Fibroblast of lung (primary cell): ENCODE measurements at regions not wholly inside any gene's neighbourhood (a gene's known extent, or its start where the extent isn't known, plus 50 kb on each side); places are given as distances from the start of the nearest gene placed in this dataset.
A peak's percentile ranks its signal among the peaks of the same experiment; 100 is the strongest.
"Not testable (repeated sequence)": the region's sequence is repeated elsewhere in the genome, so short reads cannot be mapped to it uniquely, and the experiment has no call there.

Experiments used
- DNase-seq, 2 donors: peaks; one replicate each; pipeline versions ENCODE4 v3.0.0 to v3.0.0-alpha.2; 2010; ENCODE audit warnings: low read depth in 2 of 2
- H2AFZ ChIP-seq: 2 replicates; pipeline ENCODE4 v1.5.1; 2012; ENCODE audit warnings: low read length, control low read depth, inconsistent platforms
- H3K27ac ChIP-seq: 2 replicates; pipeline ENCODE4 v1.5.1; 2011; ENCODE audit warnings: low read length, control low read depth; ENCODE audit not compliant: insufficient read depth
- H3K27me3 ChIP-seq: 2 replicates; pipeline ENCODE4 v1.5.1; 2011; ENCODE audit warnings: mild to moderate bottlenecking, low read length; ENCODE audit not compliant: control insufficient read depth, insufficient read depth
- H3K36me3 ChIP-seq: 2 replicates; pipeline ENCODE4 v1.5.1; 2011; ENCODE audit warnings: low read length; ENCODE audit not compliant: control insufficient read depth, insufficient read depth
- H3K4me1 ChIP-seq: 2 replicates; pipeline ENCODE4 v1.5.1; 2011; ENCODE audit warnings: low read length; ENCODE audit not compliant: control insufficient read depth, insufficient read depth; ENCODE audit errors: extremely low read depth
- H3K4me2 ChIP-seq: 2 replicates; pipeline ENCODE4 v1.5.1; 2011; ENCODE audit warnings: low read length, control low read depth; ENCODE audit not compliant: insufficient read depth; ENCODE audit errors: extremely low read depth
- H3K4me3 ChIP-seq, 4 experiments: fragments of 200-600 bp in 1 of 4; sonication (generic) in 1 of 4; replicated peaks in 1 of 4; 2 replicates each; pipeline ENCODE4 v1.5.1; 2011 to 2016; ENCODE audit warnings: low read length in 4 of 4, low read depth in 3 of 4, mild to moderate bottlenecking in 3 of 4, control low read depth in 2 of 4, inconsistent platforms in 1 of 4, mixed read lengths in 1 of 4; ENCODE audit not compliant: insufficient read depth in 1 of 4; ENCODE audit errors: control extremely low read depth in 1 of 4
- H3K79me2 ChIP-seq: 2 replicates; pipeline ENCODE4 v1.5.1; 2012; ENCODE audit warnings: mild to moderate bottlenecking, low read length, inconsistent platforms; ENCODE audit not compliant: control insufficient read depth, insufficient read depth
- H3K9ac ChIP-seq: 2 replicates; pipeline ENCODE4 v1.5.1; 2011; ENCODE audit warnings: mild to moderate bottlenecking, low read length, control low read depth; ENCODE audit not compliant: insufficient read depth
- H3K9me3 ChIP-seq: 2 replicates; pipeline ENCODE4 v1.5.1; 2012; ENCODE audit warnings: low read depth, low read length; ENCODE audit not compliant: control insufficient read depth, insufficient read depth
- H4K20me1 ChIP-seq: 2 replicates; pipeline ENCODE4 v1.5.1; 2011; ENCODE audit warnings: low read length; ENCODE audit not compliant: control insufficient read depth, insufficient read depth; ENCODE audit errors: extremely low read depth
- EZH2 ChIP-seq: IDR thresholded peaks from 2 replicates; pipeline ENCODE4 v1.5.1; 2012; ENCODE audit warnings: low read length, control low read depth, mild to moderate bottlenecking; ENCODE audit errors: missing control alignments
- TF ChIP-seq, protein P1 (sequence below), 2 donors: IDR thresholded peaks in 1 of 2; conservative IDR thresholded peaks in 1 of 2; 1 replicate in 1 of 2; 2 replicates in 1 of 2; pipeline ENCODE4 v1.5.1; 2011 to 2012; ENCODE audit warnings: low read length in 2 of 2, control low read depth in 1 of 2, inconsistent platforms in 1 of 2, low read depth in 1 of 2, mild to moderate bottlenecking in 1 of 2

DNA sequence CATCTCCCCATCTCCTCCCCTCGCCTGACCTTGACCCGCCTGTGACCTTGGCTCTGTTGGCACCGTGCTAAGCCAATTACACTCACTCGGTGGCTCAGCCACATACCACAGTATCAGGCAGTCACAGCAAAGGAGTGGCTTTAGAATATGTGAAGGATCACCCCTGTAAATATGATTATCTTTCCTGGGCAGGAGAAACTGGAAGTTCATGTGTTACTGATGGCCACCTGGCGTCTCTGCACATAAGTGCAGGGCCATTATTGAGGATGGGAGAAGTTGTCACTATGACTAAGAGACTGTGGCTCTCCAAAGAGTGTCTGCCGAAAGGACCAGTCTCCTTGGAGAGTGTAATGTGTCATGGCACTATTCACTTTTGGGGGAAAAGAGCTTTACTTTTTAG lies 116.9 kb upstream of the S1PR3 start:
- no peaks in the 10 kb centered on the region for H3K79me2 ChIP-seq
- no peaks in the 10 kb centered on the region for H3K36me3 ChIP-seq
- H3K27me3 ChIP-seq: no peaks in the 10 kb centered on the region
- no peak overlapping the region for H2AFZ ChIP-seq
- no peak overlapping the region for H3K9ac ChIP-seq
- DNase-seq: peak in 1 of 2 donors; percentile 29
- H3K4me2 ChIP-seq: no peak overlapping the region
- H3K4me1 ChIP-seq: no peaks in the 10 kb centered on the region
- H4K20me1 ChIP-seq: no peaks in the 10 kb centered on the region
- no peak for TF ChIP-seq EZH2
- H3K4me3 ChIP-seq: no peak overlapping the region
- H3K9me3 ChIP-seq: no peaks in the 10 kb centered on the region
- no peak overlapping the region for H3K27ac ChIP-seq

DNA sequence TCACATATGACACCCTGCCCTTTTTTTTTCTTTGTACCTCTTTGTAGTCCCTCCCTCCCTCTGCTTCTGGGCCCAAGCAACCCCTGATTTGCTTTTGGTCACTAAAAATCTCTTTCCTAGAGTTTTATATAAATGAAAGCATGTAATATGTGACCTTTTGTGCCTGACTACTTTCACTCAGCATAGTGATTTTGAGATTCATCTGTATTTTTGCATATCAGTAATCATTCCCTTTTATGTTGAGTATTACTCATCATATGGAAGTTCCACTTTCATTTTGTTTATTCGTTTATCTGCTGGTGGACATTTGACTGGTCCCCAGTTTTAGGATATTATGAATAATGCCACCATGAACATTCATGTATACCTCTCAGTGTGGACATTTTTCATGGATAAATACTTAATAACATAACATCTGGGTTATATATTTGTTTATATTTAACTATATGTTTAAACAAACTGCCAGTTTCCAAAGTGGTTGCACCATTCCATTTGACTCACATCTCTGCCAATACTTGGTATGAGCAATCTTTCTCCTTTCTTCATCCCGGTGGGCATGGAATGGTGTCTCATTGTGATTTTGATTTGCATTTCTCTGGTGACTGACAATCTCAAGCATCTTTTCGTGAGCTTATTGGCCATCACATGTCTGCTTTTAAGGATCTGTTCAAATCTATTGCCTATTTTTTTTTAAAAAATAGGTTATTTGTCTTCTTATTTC lies 115.7 kb upstream of the S1PR3 start:
- H3K4me1 ChIP-seq: no peaks in the 10 kb centered on the region
- no peak overlapping the region for H3K9ac ChIP-seq
- no peaks in the 10 kb centered on the region for H3K36me3 ChIP-seq
- H3K27me3 ChIP-seq: no peaks in the 10 kb centered on the region
- H2AFZ ChIP-seq: no peak overlapping the region
- H3K4me2 ChIP-seq: no peak overlapping the region
- no peaks in the 10 kb centered on the region for H3K79me2 ChIP-seq
- no peak for DNase-seq
- H3K9me3 ChIP-seq: no peaks in the 10 kb centered on the region
- H3K27ac ChIP-seq: no peak overlapping the region
- H3K4me3 ChIP-seq: no peak overlapping the region
- TF ChIP-seq EZH2: no peak
- TF ChIP-seq, protein P1, sequence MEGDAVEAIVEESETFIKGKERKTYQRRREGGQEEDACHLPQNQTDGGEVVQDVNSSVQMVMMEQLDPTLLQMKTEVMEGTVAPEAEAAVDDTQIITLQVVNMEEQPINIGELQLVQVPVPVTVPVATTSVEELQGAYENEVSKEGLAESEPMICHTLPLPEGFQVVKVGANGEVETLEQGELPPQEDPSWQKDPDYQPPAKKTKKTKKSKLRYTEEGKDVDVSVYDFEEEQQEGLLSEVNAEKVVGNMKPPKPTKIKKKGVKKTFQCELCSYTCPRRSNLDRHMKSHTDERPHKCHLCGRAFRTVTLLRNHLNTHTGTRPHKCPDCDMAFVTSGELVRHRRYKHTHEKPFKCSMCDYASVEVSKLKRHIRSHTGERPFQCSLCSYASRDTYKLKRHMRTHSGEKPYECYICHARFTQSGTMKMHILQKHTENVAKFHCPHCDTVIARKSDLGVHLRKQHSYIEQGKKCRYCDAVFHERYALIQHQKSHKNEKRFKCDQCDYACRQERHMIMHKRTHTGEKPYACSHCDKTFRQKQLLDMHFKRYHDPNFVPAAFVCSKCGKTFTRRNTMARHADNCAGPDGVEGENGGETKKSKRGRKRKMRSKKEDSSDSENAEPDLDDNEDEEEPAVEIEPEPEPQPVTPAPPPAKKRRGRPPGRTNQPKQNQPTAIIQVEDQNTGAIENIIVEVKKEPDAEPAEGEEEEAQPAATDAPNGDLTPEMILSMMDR (conservative IDR thresholded peaks at IDR 0.05 in 1 of 2, IDR thresholded peaks at IDR 0.05 in 1 of 2; ENCODE audit: low read depth in 1 of 2, low read length in 2 of 2): no peak
- no peaks in the 10 kb centered on the region for H4K20me1 ChIP-seq

DNA sequence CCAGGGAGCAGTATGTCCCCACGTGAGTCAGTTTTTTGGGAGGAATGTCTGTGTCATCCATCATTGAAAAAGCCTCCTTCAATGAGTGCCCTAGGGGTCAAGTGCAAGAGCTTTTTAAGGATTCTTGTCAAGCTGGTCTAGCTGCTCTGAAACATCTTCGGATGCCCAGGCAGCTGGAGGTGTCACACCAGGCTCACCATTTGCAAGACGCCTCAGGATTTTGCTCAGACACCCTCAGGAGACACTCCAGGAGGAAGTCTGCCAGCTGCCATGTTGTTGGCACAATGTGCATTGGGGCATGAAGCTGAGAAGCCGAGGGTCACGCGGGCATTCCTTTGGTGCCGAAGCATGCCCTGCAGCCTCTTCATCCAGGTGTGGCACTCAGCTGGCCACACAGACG lies 111.1 kb upstream of the S1PR3 start:
- Histone ChIP-seq H2AFZ (no peak overlapping the region), H3K4me2 (no peak overlapping the region), H4K20me1 (no peaks in the 10 kb centered on the region), H3K9ac (no peak overlapping the region), H3K9me3 (no peaks in the 10 kb centered on the region), H3K4me1 (no peaks in the 10 kb centered on the region), H3K27ac (no peak overlapping the region), H3K36me3 (no peaks in the 10 kb centered on the region), H3K4me3 (no peak overlapping the region), H3K79me2 (no peaks in the 10 kb centered on the region), H3K27me3 (no peaks in the 10 kb centered on the region)
- no peak for TF ChIP-seq EZH2
- TF ChIP-seq, protein P1 (conservative IDR thresholded peaks at IDR 0.05 in 1 of 2, IDR thresholded peaks at IDR 0.05 in 1 of 2; ENCODE audit: low read depth in 1 of 2, low read length in 2 of 2): no peak
- no peak for DNase-seq

DNA sequence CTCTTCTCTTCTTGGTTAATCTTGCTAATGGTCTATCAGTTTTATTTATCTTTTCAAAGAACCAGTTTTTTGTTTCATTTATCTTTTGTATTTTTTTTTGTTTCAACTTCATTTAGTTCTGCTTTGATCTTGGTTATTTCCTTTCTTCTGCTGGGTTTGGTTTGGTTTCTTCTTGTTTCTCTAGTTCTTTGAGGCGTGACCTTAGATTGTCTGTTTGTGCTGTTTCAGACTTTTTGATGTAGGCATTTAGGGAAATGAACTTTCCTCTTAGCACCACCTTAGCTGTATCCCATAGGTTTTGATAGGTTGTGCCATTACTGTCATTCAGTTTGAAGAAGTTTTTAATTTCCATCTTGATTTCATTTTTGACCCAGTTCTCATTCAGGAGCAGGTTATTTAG lies 107.0 kb upstream of the S1PR3 start:
- H3K27me3 ChIP-seq, H3K9me3 ChIP-seq, H3K9ac ChIP-seq, H3K36me3 ChIP-seq, H3K4me1 ChIP-seq, H3K4me3 ChIP-seq, H4K20me1 ChIP-seq, H2AFZ ChIP-seq, H3K4me2 ChIP-seq, DNase-seq, H3K79me2 ChIP-seq, H3K27ac ChIP-seq: not testable (repeated sequence)

DNA sequence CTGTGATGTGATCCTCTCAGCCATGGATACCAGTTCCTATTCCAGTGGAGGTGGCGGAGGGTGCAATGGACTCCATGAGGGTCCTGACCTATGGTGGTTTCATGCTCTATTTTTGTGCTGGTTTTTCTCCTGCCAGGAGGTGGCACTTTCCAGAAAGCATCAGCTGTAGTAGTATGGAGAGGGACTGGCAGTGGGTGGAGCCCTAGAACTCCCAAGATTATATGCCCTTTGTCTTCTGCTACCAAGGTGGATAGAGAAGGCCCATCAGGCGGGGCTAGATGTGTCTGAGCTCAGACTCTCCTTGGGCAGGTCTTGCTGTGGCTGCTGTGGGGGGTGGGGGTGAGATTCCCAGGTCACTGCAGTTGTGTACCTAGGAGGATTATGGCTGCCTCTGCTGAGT lies 104.5 kb upstream of the S1PR3 start:
- not testable (repeated sequence) for DNase-seq, H3K27ac ChIP-seq, H3K79me2 ChIP-seq, H3K9ac ChIP-seq, H2AFZ ChIP-seq, H3K4me1 ChIP-seq, H3K36me3 ChIP-seq, H3K9me3 ChIP-seq, H3K27me3 ChIP-seq, H3K4me2 ChIP-seq, H4K20me1 ChIP-seq, H3K4me3 ChIP-seq
